ENCODE measurements at regions not wholly inside any gene's neighbourhood (a gene's known extent, or its start where the extent isn't known, plus 50 kb on each side); places are given as distances from the start of the nearest gene placed in this dataset.
"Not testable (repeated sequence)": the region's sequence is repeated elsewhere in the genome, so short reads cannot be mapped to it uniquely, and the experiment has no call there.

GRCh38 chr1:157371221-157371620 lies 181.1 kb downstream of the FCRL5 start:
- intact Hi-C loops (cut with DNase I) = loop anchor here (2.0 kb wide), 1 partner anchor 120 kb away; no protein-coding TSS in a partner anchor
- DNase-seq (ENCODE audit: extremely low spot score) = no peak
- Histone ChIP-seq H3K4me1 (no peaks in the 10 kb centered on the region), H3K36me3 (no peaks in the 10 kb centered on the region), H3K27me3 (peaks cover 0 to 11% (median 0%) of the 10 kb centered on the region in 4 donors), H3K9me3 (no peaks in the 10 kb centered on the region), H3K4me3 (no peak overlapping the region), H3K27ac (replicated peaks in 1 of 4) (no peak overlapping the region)
- TF ChIP-seq EP300 (IDR thresholded peaks at IDR 0.05) = no peak
- no peak for TF ChIP-seq CTCF (IDR thresholded peaks at IDR 0.05)
- no peak for TF ChIP-seq POLR2A (IDR thresholded peaks at IDR 0.05; ENCODE audit: low read depth)
- no peak for TF ChIP-seq POLR2AphosphoS5 (IDR thresholded peaks at IDR 0.05)

- DNase-seq (ENCODE audit: extremely low spot score) = no peak
- Histone ChIP-seq H3K27ac (replicated peaks in 1 of 4) (no peak overlapping the region), H3K4me3 (no peak overlapping the region), H3K9me3 (no peaks in the 10 kb centered on the region), H3K36me3 (no peaks in the 10 kb centered on the region), H3K4me1 (no peaks in the 10 kb centered on the region), H3K27me3 (peaks cover 0 to 8% (median 0%) of the 10 kb centered on the region in 4 donors)
- TF ChIP-seq EP300 (IDR thresholded peaks at IDR 0.05) (no peak), POLR2A (IDR thresholded peaks at IDR 0.05; ENCODE audit: low read depth) (no peak), POLR2AphosphoS5 (IDR thresholded peaks at IDR 0.05) (no peak), CTCF (IDR thresholded peaks at IDR 0.05) (no peak)
- intact Hi-C loops (cut with DNase I) = loop anchor here (2.0 kb wide), 1 partner anchor 120 kb away; no protein-coding TSS in a partner anchor
- 70% methylated on average over 5 of the region's 5 CpGs for WGBS
Observed at GRCh38 chr1:157370698-157371097, 181.6 kb downstream of the FCRL5 start.

GRCh38 chr1:157369808-157370521 lies 182.3 kb downstream of the FCRL5 start:
- WGBS = 6% methylated on average over 6 of the region's 6 CpGs

GRCh38 chr1:157368941-157369340 lies 183.4 kb downstream of the FCRL5 start:
- 82% methylated on average over 1 of the region's 1 CpG for WGBS
- H3K9me3 ChIP-seq; DNase-seq (ENCODE audit: extremely low spot score); H3K4me1 ChIP-seq; H3K27ac ChIP-seq (replicated peaks in 1 of 4); H3K27me3 ChIP-seq; H3K4me3 ChIP-seq; H3K36me3 ChIP-seq; intact Hi-C loops (cut with DNase I): not testable (repeated sequence)

More at GRCh38 chr1:157369808-157370521, 182.3 kb downstream of the FCRL5 start:
- peak; percentile 74 for DNase-seq (ENCODE audit: extremely low spot score)
- Histone ChIP-seq H3K36me3 (no peaks in the 10 kb centered on the region), H3K27ac (replicated peaks in 1 of 4) (no peak overlapping the region), H3K9me3 (no peaks in the 10 kb centered on the region), H3K4me3 (no peak overlapping the region), H3K27me3 (peaks cover 0 to 3% (median 0%) of the 10 kb centered on the region in 4 donors), H3K4me1 (no peaks in the 10 kb centered on the region)
- intact Hi-C loops (cut with DNase I) = loop anchor here (2.0 kb wide), 1 partner anchor 121 kb away; no protein-coding TSS in a partner anchor
- TF ChIP-seq CTCF (IDR thresholded peaks at IDR 0.05) (peak; percentile 69 to 92 (median 86)), POLR2AphosphoS5 (IDR thresholded peaks at IDR 0.05) (no peak)

GRCh38 chr1:157368363-157368762 lies 184.0 kb downstream of the FCRL5 start:
- TF ChIP-seq POLR2A (IDR thresholded peaks at IDR 0.05; ENCODE audit: low read depth) = no peak
- TF ChIP-seq EP300 (IDR thresholded peaks at IDR 0.05) = no peak
- no peak for TF ChIP-seq CTCF (IDR thresholded peaks at IDR 0.05)
- no peak for TF ChIP-seq POLR2AphosphoS5 (IDR thresholded peaks at IDR 0.05)
- DNase-seq (ENCODE audit: extremely low spot score) = peak; percentile 60
- Histone ChIP-seq H3K36me3 (no peaks in the 10 kb centered on the region), H3K27me3 (no peaks in the 10 kb centered on the region), H3K27ac (replicated peaks in 1 of 4) (no peak overlapping the region), H3K9me3 (no peaks in the 10 kb centered on the region), H3K4me1 (no peaks in the 10 kb centered on the region), H3K4me3 (no peak overlapping the region)
- 43% methylated on average over 2 of the region's 2 CpGs for WGBS
- intact Hi-C loops (cut with DNase I) = no loop called here
